ENCODE measurements at regions not wholly inside any gene's neighbourhood (a gene's known extent, or its start where the extent isn't known, plus 50 kb on each side); places are given as distances from the start of the nearest gene placed in this dataset.

DNA sequence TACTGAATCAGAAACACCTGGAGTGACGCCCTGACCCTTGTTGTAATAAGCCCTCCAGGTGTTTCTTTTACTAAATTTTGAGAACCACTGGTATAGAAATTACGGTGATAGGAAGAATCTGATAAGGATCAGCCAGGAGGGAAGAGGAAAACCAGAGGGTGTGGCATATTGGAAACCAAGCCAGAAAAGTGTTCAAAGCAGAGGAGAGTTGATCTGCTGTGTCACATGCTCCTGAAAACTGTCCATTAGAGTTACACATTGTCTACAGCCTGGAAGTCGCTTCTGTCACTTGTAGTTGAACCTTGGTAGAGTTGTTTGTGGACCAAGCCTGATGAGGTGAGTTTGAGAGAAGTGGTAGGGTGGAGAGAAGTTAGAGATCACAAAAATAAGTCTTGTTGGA lies 497.4 kb downstream of the ENC1 start:
- no peak for DNase-seq
- H3K9me3 ChIP-seq: no peaks in the 10 kb centered on the region

DNA sequence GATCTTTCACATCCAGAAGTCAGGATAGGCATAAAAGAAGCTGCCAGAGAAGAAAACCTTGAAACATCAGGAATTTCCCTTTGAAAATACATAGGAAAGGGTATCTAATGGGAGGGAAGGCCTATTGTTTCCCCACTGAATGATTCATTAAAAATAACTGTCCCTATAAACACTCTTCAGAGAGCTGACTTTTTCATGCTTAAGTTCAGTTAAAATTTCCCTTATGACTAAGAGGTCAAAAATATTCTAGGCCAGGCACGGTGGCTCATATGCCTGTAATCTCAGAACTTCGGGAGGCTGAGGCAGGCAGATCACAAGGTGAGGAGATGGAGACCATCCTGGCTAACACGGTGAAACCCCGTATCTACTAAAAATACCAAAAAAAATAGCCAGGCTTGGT lies 499.5 kb downstream of the ENC1 start:
- Histone ChIP-seq H3K36me3 (no peaks in the 10 kb centered on the region), H3K4me3 (no peak overlapping the region), H3K9me3 (no peaks in the 10 kb centered on the region), H3K27me3 (peaks cover 3% of the 10 kb centered on the region; the same call in 1 of the 2 replicates)
- DNase-seq: peak; percentile 10

More for the DNA sequence above, 497.4 kb downstream of the ENC1 start:
- H3K27me3 ChIP-seq: peaks cover 2% of the 10 kb centered on the region; the same call in 1 of the 2 replicates
- no peak overlapping the region for H3K4me3 ChIP-seq
- no peaks in the 10 kb centered on the region for H3K36me3 ChIP-seq

- no peaks in the 10 kb centered on the region for H3K9me3 ChIP-seq
- DNase-seq: no peak
- peaks cover 3% of the 10 kb centered on the region; the same call in 1 of the 2 replicates for H3K27me3 ChIP-seq
- H3K36me3 ChIP-seq: no peaks in the 10 kb centered on the region
- no peak overlapping the region for H3K4me3 ChIP-seq
Observed at GRCh38 chr5:74140409-74140808, 500.1 kb downstream of the ENC1 start.

GRCh38 chr5:74139589-74139988 lies 500.9 kb downstream of the ENC1 start:
- Histone ChIP-seq H3K27me3 (peaks cover 3% of the 10 kb centered on the region; the same call in 1 of the 2 replicates), H3K36me3 (no peaks in the 10 kb centered on the region), H3K9me3 (no peaks in the 10 kb centered on the region), H3K4me3 (no peak overlapping the region)
- no peak for DNase-seq

DNA sequence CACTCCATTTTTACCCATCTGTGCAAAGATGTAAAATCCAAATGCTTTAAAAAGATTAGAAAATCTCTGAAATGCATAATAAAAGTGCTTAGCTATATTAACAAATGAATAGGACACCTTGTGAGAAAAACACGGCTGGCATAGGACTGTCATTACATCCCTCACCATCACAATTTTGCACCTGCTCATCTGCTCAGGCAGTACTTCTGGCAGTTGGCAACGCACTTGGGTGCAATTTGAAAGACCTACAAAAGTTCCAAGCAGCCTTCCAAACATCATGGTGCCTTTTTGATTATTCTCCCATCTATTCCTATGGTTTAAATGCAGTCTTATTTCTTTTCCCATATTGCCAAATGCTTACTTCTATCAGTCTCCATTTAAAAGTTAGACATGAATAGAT lies 501.8 kb downstream of the ENC1 start:
- Histone ChIP-seq H3K4me3 (peak overlapping the region; percentile 21), H3K36me3 (no peaks in the 10 kb centered on the region), H3K27me3 (peaks cover 3% of the 10 kb centered on the region; the same call in 1 of the 2 replicates), H3K9me3 (no peaks in the 10 kb centered on the region)
- no peak for DNase-seq

DNA sequence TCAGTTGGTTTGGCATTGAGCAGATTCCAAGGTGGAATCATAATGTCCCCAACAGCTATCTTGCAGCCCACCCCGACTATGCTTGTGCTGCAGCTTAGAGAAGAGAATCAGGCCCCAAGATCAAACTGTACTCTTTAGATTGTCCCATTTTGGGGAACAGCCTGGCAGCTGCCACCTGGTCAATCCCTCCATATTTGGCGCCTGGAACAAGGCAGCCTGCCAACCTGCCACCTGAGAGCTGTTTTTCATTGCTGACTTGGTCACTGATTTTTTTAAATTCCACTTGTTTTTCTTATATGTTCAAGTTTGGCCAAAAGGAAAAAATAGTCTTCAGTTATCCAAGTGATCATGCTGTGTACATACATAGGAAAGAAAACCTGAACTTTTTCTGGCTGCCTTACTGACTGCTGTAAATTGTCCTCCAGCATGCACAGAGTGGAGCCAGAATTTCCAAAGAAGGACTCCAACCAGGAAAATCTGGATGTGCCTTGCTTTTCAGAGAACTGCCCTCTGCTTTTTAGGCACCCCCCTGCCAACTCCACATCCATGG lies 504.2 kb downstream of the ENC1 start:
- peaks cover 3% of the 10 kb centered on the region; the same call in 1 of the 2 replicates for H3K27me3 ChIP-seq
- DNase-seq: no peak
- no peak overlapping the region for H3K4me3 ChIP-seq
- no peaks in the 10 kb centered on the region for H3K36me3 ChIP-seq
- no peaks in the 10 kb centered on the region for H3K9me3 ChIP-seq

GRCh38 chr5:74135033-74135432 lies 505.5 kb downstream of the ENC1 start:
- Histone ChIP-seq H3K9me3 (no peaks in the 10 kb centered on the region), H3K36me3 (no peaks in the 10 kb centered on the region), H3K27me3 (peaks cover 3% of the 10 kb centered on the region; the same call in 1 of the 2 replicates), H3K4me3 (no peak overlapping the region)
- DNase-seq: no peak

DNA sequence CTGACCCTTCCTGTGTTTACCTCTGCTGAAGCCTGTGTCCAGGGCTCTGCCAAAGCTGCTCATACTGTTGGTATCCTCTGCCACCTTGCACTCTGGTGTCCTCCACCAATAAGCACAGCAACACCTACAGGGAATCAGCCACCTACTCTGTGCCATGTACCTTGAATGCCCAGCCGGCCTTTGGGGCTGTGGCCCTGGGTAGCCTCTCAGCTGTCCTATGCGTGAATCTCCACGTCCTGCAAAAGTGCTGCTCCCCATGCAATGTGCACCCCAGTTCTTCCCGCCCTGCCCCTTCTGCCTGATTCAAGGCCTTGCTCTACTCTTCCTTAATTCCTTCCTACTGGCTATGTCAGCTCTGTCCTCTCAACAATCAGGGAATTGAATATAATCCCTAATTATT lies 506.5 kb downstream of the ARHGEF28 start:
- Histone ChIP-seq H3K9me3 (no peaks in the 10 kb centered on the region), H3K36me3 (no peaks in the 10 kb centered on the region), H3K27me3 (no peaks in the 10 kb centered on the region), H3K4me3 (no peak overlapping the region)
- no peak for DNase-seq

- no peak overlapping the region for H3K4me3 ChIP-seq
- no peaks in the 10 kb centered on the region for H3K27me3 ChIP-seq
- no peak for DNase-seq
- H3K36me3 ChIP-seq: no peaks in the 10 kb centered on the region
- no peaks in the 10 kb centered on the region for H3K9me3 ChIP-seq
Observed at GRCh38 chr5:74131250-74131649, 505.3 kb downstream of the ARHGEF28 start.

DNA sequence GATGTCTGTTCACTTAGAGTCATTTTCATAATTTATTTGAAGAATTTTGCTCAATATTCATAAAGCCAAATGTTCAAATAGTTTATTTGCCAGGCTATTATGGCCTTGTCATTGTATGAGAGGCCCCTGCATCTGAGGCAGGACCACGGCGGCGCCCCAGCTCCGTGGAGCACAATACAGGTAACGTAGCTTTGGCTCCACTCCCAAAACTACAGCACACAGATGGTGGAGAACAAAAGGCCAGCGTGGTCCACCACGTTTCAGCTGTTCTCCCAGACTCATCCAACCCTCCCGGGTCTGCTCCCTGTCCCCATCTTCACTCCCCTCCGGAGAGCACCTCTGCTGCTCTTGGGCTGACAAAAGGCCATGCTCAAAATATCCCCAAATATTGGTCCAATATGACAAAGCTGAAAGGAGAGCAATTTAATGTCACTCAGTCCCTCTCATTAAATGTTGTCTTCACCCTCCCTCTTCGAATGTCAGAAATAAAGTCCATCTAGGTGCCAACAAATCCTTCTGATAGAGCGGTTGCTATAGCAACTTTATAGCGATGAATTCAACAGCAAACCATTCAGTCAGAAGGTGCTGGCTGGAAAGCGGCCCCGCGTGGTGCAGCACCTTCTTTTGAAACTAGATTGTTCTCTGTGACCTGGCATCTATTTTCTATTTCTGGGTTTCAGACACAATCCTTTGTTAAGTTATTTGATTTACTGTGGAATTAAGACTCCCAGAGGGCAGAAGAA lies 504.3 kb downstream of the ARHGEF28 start:
- Histone ChIP-seq H3K9me3 (no peaks in the 10 kb centered on the region), H3K4me3 (no peak overlapping the region), H3K36me3 (no peaks in the 10 kb centered on the region), H3K27me3 (no peaks in the 10 kb centered on the region)
- DNase-seq: no peak

DNA sequence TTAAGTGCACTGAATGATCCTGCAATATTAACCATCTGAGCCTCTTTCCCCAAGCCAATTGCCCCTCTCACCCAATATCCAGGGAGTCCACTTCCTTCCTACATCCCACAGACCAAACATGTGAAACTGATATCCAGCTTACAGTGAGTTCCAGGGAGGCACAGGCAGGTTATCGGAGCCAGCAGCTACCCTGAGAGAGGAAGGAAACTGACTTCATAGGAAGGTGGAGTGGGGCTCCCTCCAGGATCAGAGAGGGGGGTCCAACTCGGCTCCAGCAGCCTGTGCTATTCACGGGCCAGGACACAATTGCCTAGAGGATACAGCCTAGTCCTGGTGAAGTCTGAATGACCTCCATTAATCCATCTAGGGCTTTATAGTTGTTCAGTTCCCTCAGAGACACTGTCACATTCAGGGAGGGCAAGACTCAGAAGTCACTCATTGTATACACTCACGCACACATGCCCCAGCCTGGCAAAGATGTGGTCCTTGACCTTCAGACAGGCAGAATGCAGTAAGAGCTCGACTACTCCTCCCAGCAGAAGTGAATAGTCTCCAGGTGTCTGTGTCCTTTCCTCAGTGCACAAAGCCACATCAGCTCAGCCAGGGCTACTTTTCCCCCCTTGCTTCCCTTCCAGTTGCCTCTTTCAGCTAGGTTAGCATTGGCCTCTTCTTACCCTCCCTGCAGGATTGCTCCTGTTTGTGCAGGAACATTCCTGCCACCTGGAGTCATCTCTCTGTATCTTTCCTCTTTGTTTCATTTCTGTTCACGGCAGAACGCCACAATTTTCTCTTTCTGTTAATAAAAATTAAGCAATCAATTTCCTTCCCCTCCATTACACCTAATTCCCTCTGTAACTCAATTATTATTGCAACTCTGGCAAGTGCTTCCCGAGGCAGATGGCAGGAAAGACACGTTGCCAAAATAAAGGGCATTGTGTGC lies 501.7 kb downstream of the ARHGEF28 start:
- no peak for DNase-seq
- Histone ChIP-seq H3K27me3 (no peaks in the 10 kb centered on the region), H3K9me3 (no peaks in the 10 kb centered on the region), H3K36me3 (no peaks in the 10 kb centered on the region), H3K4me3 (no peak overlapping the region)

DNA sequence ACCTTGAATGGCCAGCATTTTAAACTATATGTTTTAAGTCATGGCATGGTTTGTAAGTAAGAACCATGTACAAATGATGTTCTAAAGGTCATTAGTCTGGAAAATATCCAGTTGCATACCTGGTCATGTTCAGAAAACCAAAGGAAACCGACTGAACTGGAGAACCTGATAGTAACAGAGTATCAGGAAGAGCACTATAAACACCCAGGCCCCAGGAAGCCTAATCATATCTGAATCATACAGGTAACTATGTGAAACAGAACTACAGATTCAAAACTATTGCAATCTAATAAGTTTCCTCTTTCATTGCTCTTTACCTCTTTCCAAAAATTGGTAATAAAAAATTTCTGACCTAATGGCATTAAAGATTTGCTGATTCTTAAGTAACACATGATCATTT lies 500.3 kb downstream of the ARHGEF28 start:
- H3K36me3 ChIP-seq: no peaks in the 10 kb centered on the region
- no peaks in the 10 kb centered on the region for H3K9me3 ChIP-seq
- H3K4me3 ChIP-seq: no peak overlapping the region
- no peak for DNase-seq
- H3K27me3 ChIP-seq: no peaks in the 10 kb centered on the region

DNA sequence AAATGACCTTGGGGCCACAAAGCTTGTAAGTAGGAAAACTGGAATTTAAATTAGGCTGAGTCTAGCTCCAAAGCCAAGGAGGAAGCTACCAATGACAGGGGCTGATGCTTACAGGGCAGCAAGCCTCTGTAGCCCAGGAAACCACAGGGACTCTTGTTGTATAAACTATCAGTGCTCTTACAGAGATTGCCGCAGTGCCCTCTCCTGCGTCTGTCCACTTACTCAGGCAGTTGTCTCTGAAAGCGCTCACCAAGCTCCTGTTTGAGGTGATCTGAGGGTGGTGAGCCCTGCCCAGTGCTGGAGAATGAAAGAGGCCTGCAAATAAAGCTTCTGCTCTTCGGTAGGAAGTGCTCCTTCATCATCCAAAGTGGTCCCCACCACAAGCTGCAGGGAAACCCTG lies 498.8 kb downstream of the ARHGEF28 start:
- H3K4me3 ChIP-seq: no peak overlapping the region
- no peaks in the 10 kb centered on the region for H3K9me3 ChIP-seq
- no peaks in the 10 kb centered on the region for H3K27me3 ChIP-seq
- DNase-seq: no peak
- no peaks in the 10 kb centered on the region for H3K36me3 ChIP-seq

GRCh38 chr5:74123929-74124328 lies 497.9 kb downstream of the ARHGEF28 start:
- no peak for DNase-seq
- no peaks in the 10 kb centered on the region for H3K36me3 ChIP-seq
- no peaks in the 10 kb centered on the region for H3K27me3 ChIP-seq
- H3K9me3 ChIP-seq: no peaks in the 10 kb centered on the region
- H3K4me3 ChIP-seq: no peak overlapping the region

- no peak for DNase-seq
- no peak overlapping the region for H3K4me3 ChIP-seq
- H3K36me3 ChIP-seq: no peaks in the 10 kb centered on the region
- H3K27me3 ChIP-seq: no peaks in the 10 kb centered on the region
- H3K9me3 ChIP-seq: no peaks in the 10 kb centered on the region
Observed at GRCh38 chr5:74122979-74123590, 497.1 kb downstream of the ARHGEF28 start.

DNA sequence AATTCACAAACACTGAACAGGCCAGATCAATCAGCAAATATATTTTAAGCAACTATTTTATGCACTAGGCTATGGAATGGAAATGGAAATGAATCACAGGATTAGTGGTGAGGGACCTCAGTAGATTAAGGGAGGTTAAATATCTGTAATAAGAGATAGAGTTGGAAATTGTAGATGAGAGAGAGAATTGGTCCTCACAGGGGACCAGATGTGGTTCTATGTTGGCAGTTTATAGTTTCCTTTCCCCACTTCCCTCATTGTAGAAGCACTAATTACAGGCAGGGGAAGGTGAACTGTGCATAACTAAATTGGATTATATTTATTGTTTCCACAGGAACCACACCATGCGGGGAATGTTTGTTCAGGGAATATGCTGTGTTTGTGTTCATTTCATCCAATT lies 496.2 kb downstream of the ARHGEF28 start:
- no peaks in the 10 kb centered on the region for H3K36me3 ChIP-seq
- H3K4me3 ChIP-seq: no peak overlapping the region
- no peak for DNase-seq
- H3K27me3 ChIP-seq: no peaks in the 10 kb centered on the region
- H3K9me3 ChIP-seq: no peaks in the 10 kb centered on the region

- Histone ChIP-seq H3K27me3 (no peaks in the 10 kb centered on the region), H3K9me3 (no peaks in the 10 kb centered on the region), H3K36me3 (no peaks in the 10 kb centered on the region), H3K4me3 (no peak overlapping the region)
- no peak for DNase-seq
Observed at GRCh38 chr5:74120585-74120984, 494.6 kb downstream of the ARHGEF28 start.

Data from MG63 (cell line).